ENCODE measurements at regions not wholly inside any gene's neighbourhood (a gene's known extent, or its start where the extent isn't known, plus 50 kb on each side); places are given as distances from the start of the nearest gene placed in this dataset.
"Not testable (repeated sequence)": the region's sequence is repeated elsewhere in the genome, so short reads cannot be mapped to it uniquely, and the experiment has no call there.

DNA sequence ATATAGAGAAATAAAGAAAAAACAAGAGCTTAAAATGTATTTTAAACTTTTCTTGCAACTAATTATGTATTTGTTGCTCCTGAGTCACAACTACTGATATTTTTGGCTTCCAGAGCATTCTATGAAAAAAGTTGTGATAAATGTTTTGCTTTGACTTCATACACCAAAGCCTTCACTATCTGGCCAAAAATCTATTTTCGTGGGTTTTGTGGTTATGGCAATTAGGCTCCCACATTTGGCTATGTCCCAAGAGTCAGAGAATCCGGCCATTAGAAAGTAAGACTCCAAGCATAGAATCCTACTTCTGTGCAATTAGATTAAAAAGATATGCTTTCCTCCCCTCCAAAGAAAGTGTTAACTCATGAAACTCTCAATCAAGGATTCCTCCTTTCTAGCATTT lies 1456.1 kb upstream of the ACVR2A start:
- TF ChIP-seq, protein P1, sequence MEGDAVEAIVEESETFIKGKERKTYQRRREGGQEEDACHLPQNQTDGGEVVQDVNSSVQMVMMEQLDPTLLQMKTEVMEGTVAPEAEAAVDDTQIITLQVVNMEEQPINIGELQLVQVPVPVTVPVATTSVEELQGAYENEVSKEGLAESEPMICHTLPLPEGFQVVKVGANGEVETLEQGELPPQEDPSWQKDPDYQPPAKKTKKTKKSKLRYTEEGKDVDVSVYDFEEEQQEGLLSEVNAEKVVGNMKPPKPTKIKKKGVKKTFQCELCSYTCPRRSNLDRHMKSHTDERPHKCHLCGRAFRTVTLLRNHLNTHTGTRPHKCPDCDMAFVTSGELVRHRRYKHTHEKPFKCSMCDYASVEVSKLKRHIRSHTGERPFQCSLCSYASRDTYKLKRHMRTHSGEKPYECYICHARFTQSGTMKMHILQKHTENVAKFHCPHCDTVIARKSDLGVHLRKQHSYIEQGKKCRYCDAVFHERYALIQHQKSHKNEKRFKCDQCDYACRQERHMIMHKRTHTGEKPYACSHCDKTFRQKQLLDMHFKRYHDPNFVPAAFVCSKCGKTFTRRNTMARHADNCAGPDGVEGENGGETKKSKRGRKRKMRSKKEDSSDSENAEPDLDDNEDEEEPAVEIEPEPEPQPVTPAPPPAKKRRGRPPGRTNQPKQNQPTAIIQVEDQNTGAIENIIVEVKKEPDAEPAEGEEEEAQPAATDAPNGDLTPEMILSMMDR (IDR thresholded peaks at IDR 0.05) = no peak
- H3K4me1 ChIP-seq = no peaks in the 10 kb centered on the region
- no peak for DNase-seq
- H3K36me3 ChIP-seq = no peaks in the 10 kb centered on the region
- H3K27me3 ChIP-seq = no peaks in the 10 kb centered on the region
- no peak overlapping the region for H3K27ac ChIP-seq
- H3K4me3 ChIP-seq = no peak overlapping the region
- intact Hi-C loops (cut with DNase I) = no loop called here
- no peaks in the 10 kb centered on the region for H3K9me3 ChIP-seq
- ATAC-seq = no peak

DNA sequence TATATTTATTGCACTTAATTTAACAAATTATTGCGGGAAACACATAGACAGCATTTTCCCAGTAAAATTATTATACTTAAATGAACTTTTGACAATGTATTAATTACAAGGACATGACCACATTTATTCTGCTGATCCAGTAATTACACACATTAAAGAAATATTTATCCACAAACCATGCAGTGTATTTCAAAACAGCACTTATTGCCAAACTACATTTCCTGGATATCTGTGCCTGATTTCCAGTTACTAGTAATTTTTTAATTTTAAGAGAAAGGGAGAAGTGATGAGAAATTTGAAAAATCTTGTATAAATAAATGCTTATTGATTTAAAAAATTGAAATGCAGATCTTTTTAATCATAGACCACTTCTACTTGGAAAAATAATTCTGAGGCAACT lies 1458.7 kb upstream of the ACVR2A start:
- Histone ChIP-seq H3K4me1 (no peaks in the 10 kb centered on the region), H3K36me3 (no peaks in the 10 kb centered on the region), H3K27me3 (no peaks in the 10 kb centered on the region), H3K27ac (no peak overlapping the region), H3K9me3 (no peaks in the 10 kb centered on the region), H3K4me3 (no peak overlapping the region)
- ATAC-seq (no peak), DNase-seq (no peak)
- intact Hi-C loops (cut with DNase I) = no loop called here
- TF ChIP-seq, protein P1 (IDR thresholded peaks at IDR 0.05) = no peak

DNA sequence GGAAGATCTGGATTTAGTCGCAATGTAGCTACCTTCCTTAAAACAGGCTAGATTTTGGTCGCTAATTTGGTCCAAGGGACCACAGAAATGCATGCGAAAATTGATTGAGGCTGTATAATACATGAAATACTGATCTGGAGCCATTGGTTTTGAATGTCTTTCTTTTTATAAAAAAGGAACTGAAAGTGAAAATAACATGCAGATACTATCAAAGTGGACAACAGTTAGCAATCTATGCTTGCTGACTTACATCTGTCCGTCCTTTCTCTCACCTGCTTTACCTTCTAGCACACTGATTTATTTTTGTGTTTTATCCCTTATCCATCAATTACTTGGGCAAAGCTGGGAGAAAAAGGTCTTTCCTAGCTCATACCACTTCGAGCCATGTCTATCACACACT lies 1459.8 kb upstream of the ACVR2A start:
- no peak overlapping the region for H3K4me3 ChIP-seq
- H3K9me3 ChIP-seq = no peaks in the 10 kb centered on the region
- ATAC-seq (no peak), DNase-seq (no peak)
- intact Hi-C loops (cut with DNase I) = no loop called here
- H3K36me3 ChIP-seq = no peaks in the 10 kb centered on the region
- no peaks in the 10 kb centered on the region for H3K4me1 ChIP-seq
- no peak overlapping the region for H3K27ac ChIP-seq
- TF ChIP-seq, protein P1 (IDR thresholded peaks at IDR 0.05) = no peak
- H3K27me3 ChIP-seq = no peaks in the 10 kb centered on the region

DNA sequence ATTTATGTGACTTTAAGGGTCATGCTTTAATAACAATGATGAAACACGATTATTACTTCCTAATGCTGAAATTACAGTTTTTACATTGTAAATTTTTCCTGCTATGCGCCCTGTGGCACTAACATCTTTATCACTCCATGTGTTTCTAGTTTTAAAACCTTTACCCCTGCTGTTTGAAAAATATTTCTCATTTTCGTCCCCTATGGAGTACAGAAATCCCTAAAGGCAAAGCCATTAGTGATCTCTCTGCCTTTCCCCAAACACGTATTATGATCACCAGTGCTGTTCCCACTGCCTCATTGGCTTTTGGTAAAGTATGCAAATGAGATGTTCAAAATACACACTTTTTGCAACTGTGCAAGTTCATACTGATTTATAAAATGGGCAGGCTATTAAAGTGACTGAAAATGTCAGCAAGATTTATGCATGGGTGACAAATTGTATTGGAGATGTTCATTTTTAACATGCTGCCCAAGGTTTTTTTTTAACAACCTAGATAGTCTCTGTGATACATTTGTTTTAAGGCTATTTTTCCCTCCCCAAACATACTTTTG lies 1468.2 kb upstream of the ACVR2A start:
- no peaks in the 10 kb centered on the region for H3K36me3 ChIP-seq
- TF ChIP-seq, protein P1 (IDR thresholded peaks at IDR 0.05) = no peak
- no peak for DNase-seq

DNA sequence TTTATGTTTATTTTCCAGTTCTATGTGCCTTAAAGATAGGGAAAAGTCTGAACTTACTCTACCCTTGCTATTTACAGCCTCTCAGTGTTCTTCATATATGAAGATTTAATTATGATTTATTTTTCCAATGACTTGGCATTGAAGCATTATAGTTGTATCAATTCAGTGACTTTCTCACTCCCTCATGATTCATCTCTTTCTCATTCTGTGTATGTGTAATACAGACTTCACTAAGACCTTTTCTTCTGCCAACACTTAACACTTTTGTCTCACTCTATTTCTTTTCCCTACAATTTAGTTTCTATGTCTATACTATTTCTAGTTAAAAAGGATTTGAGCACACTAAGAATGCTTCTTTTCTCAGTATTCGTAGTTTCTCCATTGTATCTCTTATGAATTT lies 1470.3 kb upstream of the ACVR2A start:
- no peak overlapping the region for H3K4me3 ChIP-seq
- H3K4me1 ChIP-seq = no peaks in the 10 kb centered on the region
- no peak for ATAC-seq
- TF ChIP-seq, protein P1 (IDR thresholded peaks at IDR 0.05) = no peak
- no peak for DNase-seq
- no peak overlapping the region for H3K27ac ChIP-seq
- H3K27me3 ChIP-seq = no peaks in the 10 kb centered on the region
- no peaks in the 10 kb centered on the region for H3K9me3 ChIP-seq
- H3K36me3 ChIP-seq = no peaks in the 10 kb centered on the region
- intact Hi-C loops (cut with DNase I) = no loop called here

More for the DNA sequence above, 1468.2 kb upstream of the ACVR2A start:
- H3K27me3 ChIP-seq = no peaks in the 10 kb centered on the region
- no peak overlapping the region for H3K27ac ChIP-seq
- H3K9me3 ChIP-seq = no peaks in the 10 kb centered on the region
- no peak overlapping the region for H3K4me3 ChIP-seq
- intact Hi-C loops (cut with DNase I) = no loop called here
- H3K4me1 ChIP-seq = no peaks in the 10 kb centered on the region
- no peak for ATAC-seq

DNA sequence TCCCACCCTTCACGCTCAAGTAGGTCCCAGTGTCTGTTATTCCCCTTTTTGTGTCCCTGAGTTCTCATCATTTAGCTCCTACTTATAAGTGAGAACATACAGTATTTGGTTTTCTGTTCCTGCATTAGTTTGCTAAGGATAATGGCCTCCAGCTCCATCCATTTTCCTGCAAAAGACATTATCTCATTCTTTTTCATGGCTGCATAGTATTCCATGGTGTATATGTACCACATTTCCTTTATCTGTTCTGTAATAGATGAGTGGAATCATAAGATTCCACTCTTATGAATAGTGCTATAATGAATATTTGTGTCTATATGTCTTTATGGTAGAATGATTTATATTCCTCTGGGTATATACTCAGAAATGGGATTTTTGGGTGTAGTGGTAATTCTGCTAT lies 1473.5 kb upstream of the ACVR2A start:
- H3K4me1 ChIP-seq; H3K4me3 ChIP-seq; DNase-seq; H3K27ac ChIP-seq; ATAC-seq; H3K9me3 ChIP-seq; H3K36me3 ChIP-seq; H3K27me3 ChIP-seq; intact Hi-C loops (cut with DNase I): not testable (repeated sequence)
